ENCODE measurements at regions not wholly inside any gene's neighbourhood (a gene's known extent, or its start where the extent isn't known, plus 50 kb on each side); places are given as distances from the start of the nearest gene placed in this dataset.
A peak's percentile ranks its signal among the peaks of the same experiment; 100 is the strongest.
"Not testable (repeated sequence)": the region's sequence is repeated elsewhere in the genome, so short reads cannot be mapped to it uniquely, and the experiment has no call there.

GRCh38 chr4:138510053-138510452, 267.9 kb upstream of the SLC7A11 start:
- no peak for DNase-seq (ENCODE audit: low read depth, low spot score)

- DNase-seq (ENCODE audit: low read depth, low spot score): no peak
These were observed 267.2 kb upstream of the SLC7A11 start for GRCh38 chr4:138509346-138509745.

- DNase-seq (ENCODE audit: low read depth, low spot score): no peak
These were observed 265.4 kb upstream of the SLC7A11 start for GRCh38 chr4:138507522-138507921.

- no peak for DNase-seq (ENCODE audit: low read depth, low spot score)
These were observed 259.5 kb upstream of the SLC7A11 start for GRCh38 chr4:138501614-138502013.

GRCh38 chr4:138500869-138501268, 258.7 kb upstream of the SLC7A11 start:
- DNase-seq (ENCODE audit: low read depth, low spot score): no peak

- DNase-seq (ENCODE audit: low read depth, low spot score): no peak
These were observed 257.5 kb upstream of the SLC7A11 start for GRCh38 chr4:138499627-138500026.

- peak; percentile 18 for DNase-seq (ENCODE audit: low read depth, low spot score)
These were observed 252.8 kb upstream of the SLC7A11 start for GRCh38 chr4:138494931-138495330.

GRCh38 chr4:138494116-138494515, 252.0 kb upstream of the SLC7A11 start:
- DNase-seq (ENCODE audit: low read depth, low spot score): no peak

GRCh38 chr4:138492176-138492575, 250.0 kb upstream of the SLC7A11 start:
- DNase-seq (ENCODE audit: low read depth, low spot score): no peak

GRCh38 chr4:138488533-138488932, 246.4 kb upstream of the SLC7A11 start:
- no peak for DNase-seq (ENCODE audit: low read depth, low spot score)

GRCh38 chr4:138487670-138488069, 245.5 kb upstream of the SLC7A11 start:
- DNase-seq (ENCODE audit: low read depth, low spot score): no peak

GRCh38 chr4:138487230-138487629, 245.1 kb upstream of the SLC7A11 start:
- DNase-seq (ENCODE audit: low read depth, low spot score): no peak

- no peak for DNase-seq (ENCODE audit: low read depth, low spot score)
These were observed 243.3 kb upstream of the SLC7A11 start for GRCh38 chr4:138485498-138485897.

GRCh38 chr4:138475116-138475515, 233.0 kb upstream of the SLC7A11 start:
- no peak for DNase-seq (ENCODE audit: low read depth, low spot score)

GRCh38 chr4:138473339-138473738, 231.2 kb upstream of the SLC7A11 start:
- DNase-seq (ENCODE audit: low read depth, low spot score): no peak

GRCh38 chr4:138460477-138461414, 218.6 kb upstream of the SLC7A11 start:
- DNase-seq (ENCODE audit: low read depth, low spot score): no peak

- no peak for DNase-seq (ENCODE audit: low read depth, low spot score)
These were observed 216.6 kb upstream of the SLC7A11 start for GRCh38 chr4:138458751-138459150.

GRCh38 chr4:138456349-138456748, 214.2 kb upstream of the SLC7A11 start:
- not testable (repeated sequence) for DNase-seq (ENCODE audit: low read depth, low spot score)

GRCh38 chr4:138455097-138455496, 212.9 kb upstream of the SLC7A11 start:
- no peak for DNase-seq (ENCODE audit: low read depth, low spot score)

GRCh38 chr4:138452826-138453225, 210.7 kb upstream of the SLC7A11 start:
- DNase-seq (ENCODE audit: low read depth, low spot score): no peak

- DNase-seq (ENCODE audit: low read depth, low spot score): no peak
These were observed 209.1 kb upstream of the SLC7A11 start for GRCh38 chr4:138451276-138451663.

- no peak for DNase-seq (ENCODE audit: low read depth, low spot score)
These were observed 208.6 kb upstream of the SLC7A11 start for GRCh38 chr4:138450546-138451275.

- DNase-seq (ENCODE audit: low read depth, low spot score): no peak
These were observed 207.8 kb upstream of the SLC7A11 start for GRCh38 chr4:138449938-138450337.
